GM23248 (cell line): ENCODE measurements at regions not wholly inside any gene's neighbourhood (a gene's known extent, or its start where the extent isn't known, plus 50 kb on each side); places are given as distances from the start of the nearest gene placed in this dataset.

ENCODE experiments used
- EZH2 ChIP-seq: fragments of 200-600 bp; sonication (generic); IDR thresholded peaks from 2 replicates; pipeline ENCODE4 v1.6.1; 2018; ENCODE audit warnings: antibody characterized with exemption, mild to moderate bottlenecking; ENCODE audit not compliant: insufficient read depth, poor library complexity, severe bottlenecking
- EZH2phosphoT487 ChIP-seq: fragments of 200-600 bp; sonication (generic); IDR thresholded peaks from 2 replicates; pipeline ENCODE4 v1.6.1; 2018; ENCODE audit warnings: antibody characterized with exemption, moderate library complexity, mild to moderate bottlenecking, low read depth; ENCODE audit not compliant: insufficient read depth

DNA sequence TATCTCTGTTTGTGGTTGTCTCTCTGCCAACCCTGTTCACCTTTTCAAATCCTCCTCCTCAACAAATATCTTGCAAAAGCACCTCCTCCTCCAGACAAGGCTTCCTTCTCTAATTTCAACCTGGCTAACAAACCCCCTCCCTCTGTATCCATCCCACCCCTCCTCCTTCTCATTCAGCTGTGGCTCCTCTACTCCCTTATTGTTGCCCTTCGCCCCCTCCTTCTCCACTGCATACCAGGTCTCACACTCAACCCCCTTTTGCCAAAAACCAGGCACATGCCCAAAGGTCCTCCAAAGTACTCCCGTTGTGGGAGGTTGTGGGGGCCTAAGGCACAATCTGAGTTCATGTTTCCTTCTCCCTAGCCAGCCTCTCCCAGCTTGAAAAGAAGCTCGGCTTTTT, 110.6 kb downstream of the JRKL start:
- TF ChIP-seq EZH2phosphoT487 (no peak), EZH2 (no peak)
